Panc1 (cell line): ENCODE measurements at regions not wholly inside any gene's neighbourhood (a gene's known extent, or its start where the extent isn't known, plus 50 kb on each side); places are given as distances from the start of the nearest gene placed in this dataset.

Experiments used
- POLR2AphosphoS5 ChIP-seq: IDR thresholded peaks from 2 replicates; pipeline ENCODE4 v1.6.1; 2012; ENCODE audit warnings: mild to moderate bottlenecking, low read depth, low read length, moderate library complexity
- SIN3A ChIP-seq: IDR thresholded peaks from 2 replicates; pipeline ENCODE4 v1.6.1; 2012; ENCODE audit warnings: low read depth, mild to moderate bottlenecking, low read length, moderate library complexity, borderline replicate concordance; ENCODE audit not compliant: insufficient read depth
- TF ChIP-seq, protein P1 (sequence below): fragments of 450-650 bp; IDR thresholded peaks from 2 replicates; pipeline ENCODE4 v1.5.1; 2017; ENCODE audit warnings: mild to moderate bottlenecking

DNA sequence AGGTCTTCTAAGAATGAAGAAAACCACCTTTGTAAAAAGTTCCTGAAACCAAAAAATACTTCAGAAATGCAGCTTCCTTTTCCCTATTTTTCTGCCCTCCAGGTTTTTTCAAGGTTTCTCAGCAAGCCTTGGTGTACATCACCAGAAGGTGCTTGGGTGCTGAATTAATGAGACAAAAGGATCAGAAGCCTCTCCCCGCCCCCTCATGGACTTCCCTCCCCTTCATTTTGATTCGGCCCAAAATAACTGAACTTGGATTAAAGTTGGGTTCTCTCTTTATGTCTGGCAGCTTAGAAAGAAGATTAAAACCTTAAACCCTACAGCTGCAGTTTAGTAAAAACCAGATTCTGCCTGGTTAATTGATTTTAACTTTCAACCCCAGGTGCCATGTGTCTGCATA, 121.7 kb upstream of the ERCC4 start:
- TF ChIP-seq, protein P1, sequence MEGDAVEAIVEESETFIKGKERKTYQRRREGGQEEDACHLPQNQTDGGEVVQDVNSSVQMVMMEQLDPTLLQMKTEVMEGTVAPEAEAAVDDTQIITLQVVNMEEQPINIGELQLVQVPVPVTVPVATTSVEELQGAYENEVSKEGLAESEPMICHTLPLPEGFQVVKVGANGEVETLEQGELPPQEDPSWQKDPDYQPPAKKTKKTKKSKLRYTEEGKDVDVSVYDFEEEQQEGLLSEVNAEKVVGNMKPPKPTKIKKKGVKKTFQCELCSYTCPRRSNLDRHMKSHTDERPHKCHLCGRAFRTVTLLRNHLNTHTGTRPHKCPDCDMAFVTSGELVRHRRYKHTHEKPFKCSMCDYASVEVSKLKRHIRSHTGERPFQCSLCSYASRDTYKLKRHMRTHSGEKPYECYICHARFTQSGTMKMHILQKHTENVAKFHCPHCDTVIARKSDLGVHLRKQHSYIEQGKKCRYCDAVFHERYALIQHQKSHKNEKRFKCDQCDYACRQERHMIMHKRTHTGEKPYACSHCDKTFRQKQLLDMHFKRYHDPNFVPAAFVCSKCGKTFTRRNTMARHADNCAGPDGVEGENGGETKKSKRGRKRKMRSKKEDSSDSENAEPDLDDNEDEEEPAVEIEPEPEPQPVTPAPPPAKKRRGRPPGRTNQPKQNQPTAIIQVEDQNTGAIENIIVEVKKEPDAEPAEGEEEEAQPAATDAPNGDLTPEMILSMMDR: no peak
- TF ChIP-seq SIN3A (no peak), POLR2AphosphoS5 (no peak)
